ENCODE measurements at regions not wholly inside any gene's neighbourhood (a gene's known extent, or its start where the extent isn't known, plus 50 kb on each side); places are given as distances from the start of the nearest gene placed in this dataset.

DNA sequence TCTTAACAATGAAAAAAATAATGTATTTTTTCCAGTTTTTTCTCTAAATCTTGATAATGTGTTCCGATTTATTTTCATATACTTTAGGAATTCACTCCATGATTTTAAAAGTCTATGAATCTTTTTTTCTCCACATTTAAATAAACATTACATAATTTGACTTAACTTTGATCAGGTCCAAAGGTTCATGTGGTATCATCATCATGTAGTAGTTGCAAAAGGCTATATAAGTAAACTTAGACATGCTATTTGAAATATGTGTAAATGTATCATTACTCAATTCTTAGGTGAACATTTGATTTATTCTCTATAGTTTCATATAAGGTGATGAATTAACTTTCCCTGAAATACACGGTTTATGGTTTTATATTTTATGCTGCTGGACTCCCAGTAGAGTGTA lies 2197.0 kb upstream of the RAG2 start:
- TF ChIP-seq CTCF (IDR thresholded peaks at IDR 0.05; ENCODE audit: insufficient read depth, low read depth, low read length) (no peak), EZH2 (IDR thresholded peaks at IDR 0.05; ENCODE audit: insufficient read depth, low read length) (no peak)
